ENCODE measurements at regions not wholly inside any gene's neighbourhood (a gene's known extent, or its start where the extent isn't known, plus 50 kb on each side); places are given as distances from the start of the nearest gene placed in this dataset.

DNA sequence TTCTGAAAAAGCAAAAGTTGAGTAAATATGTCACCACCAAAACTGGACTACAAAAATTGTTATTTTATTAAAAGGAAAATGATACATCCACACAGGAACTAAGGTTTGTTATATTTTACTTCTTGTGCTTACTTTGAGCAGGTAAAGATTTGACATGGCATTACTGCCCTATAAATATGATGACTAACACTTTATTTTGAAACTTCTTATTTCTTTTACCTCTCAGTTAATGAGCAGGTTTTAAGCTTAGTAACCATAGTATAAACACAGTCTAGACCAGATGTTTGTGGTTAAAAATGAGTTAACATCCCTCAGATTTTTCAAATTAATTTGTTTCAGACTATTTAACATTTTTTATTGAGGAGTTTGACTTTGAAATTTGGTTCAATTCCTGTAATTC, 862.5 kb upstream of the USP15 start:
- Histone ChIP-seq H3K27ac (ENCODE audit: insufficient read depth in 1 of 2, low read depth in 1 of 2, low read length in 2 of 2, poor library complexity in 1 of 2, severe bottlenecking in 2 of 2) (no peak overlapping the region), H3K4me3 (ENCODE audit: control insufficient read depth in 1 of 7, extremely low read depth in 1 of 7, insufficient read depth in 4 of 7, low read depth in 2 of 7, low read length in 6 of 7) (no peak overlapping the region), H3K27me3 (replicated peaks in 2 of 5; ENCODE audit: control insufficient read depth in 4 of 5, insufficient read depth in 5 of 5, low read length in 4 of 5) (no peaks in the 10 kb centered on the region), H3K9me3 (ENCODE audit: control extremely low read depth in 1 of 5, control insufficient read depth in 4 of 5, insufficient read depth in 2 of 5, low read depth in 1 of 5, low read length in 4 of 5) (no peaks in the 10 kb centered on the region), H3K4me1 (ENCODE audit: control extremely low read depth in 1 of 4, control insufficient read depth in 4 of 4, insufficient read depth in 4 of 4, low read length in 3 of 4) (no peaks in the 10 kb centered on the region), H3K36me3 (ENCODE audit: control insufficient read depth in 4 of 4, insufficient read depth in 4 of 4, low read length in 3 of 4) (no peaks in the 10 kb centered on the region)
- POLR2A ChIA-PET, result no interaction called here
- CTCF ChIA-PET, result no interaction called here
- no peak for DNase-seq

DNA sequence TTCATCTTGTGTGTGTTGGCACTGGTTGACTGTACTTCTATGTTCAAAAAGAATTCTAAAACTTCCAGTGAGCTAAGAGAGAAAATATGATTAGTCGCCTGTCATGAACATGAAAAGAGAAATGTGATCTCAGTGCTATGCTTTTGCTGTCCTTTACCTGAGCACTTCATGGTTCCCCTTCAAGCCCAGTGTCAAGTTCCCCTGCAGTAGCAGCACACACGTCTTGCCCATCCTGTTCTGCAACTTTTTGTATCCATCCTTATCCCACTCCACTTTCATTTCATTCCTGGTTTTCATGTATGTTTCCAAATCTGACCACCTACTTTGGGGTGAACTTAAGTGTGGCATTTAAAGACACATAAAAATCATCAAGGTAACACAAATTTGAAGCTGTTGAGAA, 848.0 kb upstream of the USP15 start:
- POLR2A ChIA-PET, result no interaction called here
- H3K36me3 ChIP-seq (ENCODE audit: control insufficient read depth in 4 of 4, insufficient read depth in 4 of 4, low read length in 3 of 4), result no peaks in the 10 kb centered on the region
- H3K9me3 ChIP-seq (ENCODE audit: control extremely low read depth in 1 of 5, control insufficient read depth in 4 of 5, insufficient read depth in 2 of 5, low read depth in 1 of 5, low read length in 4 of 5), result no peaks in the 10 kb centered on the region
- H3K27ac ChIP-seq (ENCODE audit: insufficient read depth in 1 of 2, low read depth in 1 of 2, low read length in 2 of 2, poor library complexity in 1 of 2, severe bottlenecking in 2 of 2), result no peak overlapping the region
- WGBS (ENCODE audit: insufficient coverage), result 100% methylated on average over 1 of the region's 2 CpGs
- no peaks in the 10 kb centered on the region for H3K27me3 ChIP-seq (replicated peaks in 2 of 5; ENCODE audit: control insufficient read depth in 4 of 5, insufficient read depth in 5 of 5, low read length in 4 of 5)
- no peak for DNase-seq
- CTCF ChIA-PET, result no interaction called here
- no peak overlapping the region for H3K4me3 ChIP-seq (ENCODE audit: control insufficient read depth in 1 of 7, extremely low read depth in 1 of 7, insufficient read depth in 4 of 7, low read depth in 2 of 7, low read length in 6 of 7)
- no peaks in the 10 kb centered on the region for H3K4me1 ChIP-seq (ENCODE audit: control extremely low read depth in 1 of 4, control insufficient read depth in 4 of 4, insufficient read depth in 4 of 4, low read length in 3 of 4)

DNA sequence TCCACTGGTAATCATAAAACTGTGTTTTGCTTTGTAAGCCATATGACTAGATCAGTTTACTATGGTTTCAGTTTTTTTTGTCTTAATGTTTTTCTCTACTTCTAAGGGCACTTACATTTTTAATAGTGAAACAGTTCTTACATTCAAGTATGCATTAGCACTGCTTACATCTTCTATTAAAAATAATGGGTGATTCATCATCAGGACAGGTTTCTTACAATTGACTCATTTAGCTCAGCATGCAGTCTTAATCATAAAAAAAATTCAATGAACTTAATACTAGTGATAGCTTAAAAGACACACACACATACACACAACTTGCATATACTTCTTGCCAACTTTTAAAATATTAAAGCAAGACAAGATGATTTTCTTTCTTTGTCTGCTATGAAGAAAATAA, 845.7 kb upstream of the USP15 start:
- ChIA-PET CTCF (no interaction called here), POLR2A (no interaction called here)
- no peak for DNase-seq
- no peaks in the 10 kb centered on the region for H3K9me3 ChIP-seq (ENCODE audit: control extremely low read depth in 1 of 5, control insufficient read depth in 4 of 5, insufficient read depth in 2 of 5, low read depth in 1 of 5, low read length in 4 of 5)
- no peaks in the 10 kb centered on the region for H3K4me1 ChIP-seq (ENCODE audit: control extremely low read depth in 1 of 4, control insufficient read depth in 4 of 4, insufficient read depth in 4 of 4, low read length in 3 of 4)
- H3K27ac ChIP-seq (ENCODE audit: insufficient read depth in 1 of 2, low read depth in 1 of 2, low read length in 2 of 2, poor library complexity in 1 of 2, severe bottlenecking in 2 of 2), result no peak overlapping the region
- no peaks in the 10 kb centered on the region for H3K27me3 ChIP-seq (replicated peaks in 2 of 5; ENCODE audit: control insufficient read depth in 4 of 5, insufficient read depth in 5 of 5, low read length in 4 of 5)
- H3K4me3 ChIP-seq (ENCODE audit: control insufficient read depth in 1 of 7, extremely low read depth in 1 of 7, insufficient read depth in 4 of 7, low read depth in 2 of 7, low read length in 6 of 7), result no peak overlapping the region
- H3K36me3 ChIP-seq (ENCODE audit: control insufficient read depth in 4 of 4, insufficient read depth in 4 of 4, low read length in 3 of 4), result no peaks in the 10 kb centered on the region

DNA sequence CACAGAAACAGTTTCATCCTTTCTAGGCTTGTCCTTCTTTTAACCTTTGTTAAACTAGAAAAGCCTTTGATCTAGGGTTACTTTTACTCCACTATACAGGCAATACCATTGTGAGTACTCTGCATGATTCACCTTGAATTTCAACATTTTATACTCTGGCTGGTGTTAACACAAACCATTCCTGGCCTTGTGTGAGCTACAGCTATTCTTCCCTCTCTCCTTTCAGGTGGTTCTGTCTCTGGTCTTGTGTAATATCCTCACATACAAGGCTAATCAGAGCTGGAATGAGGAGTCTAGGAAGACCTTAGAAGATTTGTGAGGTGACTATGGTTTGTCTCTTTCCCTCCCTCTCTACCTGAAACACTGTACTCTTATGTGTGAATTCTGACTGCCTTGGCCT, 837.4 kb upstream of the USP15 start:
- ChIA-PET POLR2A (no interaction called here), CTCF (interaction anchor here (0.8 kb wide), 1 partner anchor 10 kb away, joined by 3 read pairs; no protein-coding TSS in a partner anchor)
- H3K27ac ChIP-seq (ENCODE audit: insufficient read depth in 1 of 2, low read depth in 1 of 2, low read length in 2 of 2, poor library complexity in 1 of 2, severe bottlenecking in 2 of 2), result no peak overlapping the region
- no peaks in the 10 kb centered on the region for H3K36me3 ChIP-seq (ENCODE audit: control insufficient read depth in 4 of 4, insufficient read depth in 4 of 4, low read length in 3 of 4)
- no peaks in the 10 kb centered on the region for H3K27me3 ChIP-seq (replicated peaks in 2 of 5; ENCODE audit: control insufficient read depth in 4 of 5, insufficient read depth in 5 of 5, low read length in 4 of 5)
- peaks cover 0 to under 1% (median 0%) of the 10 kb centered on the region in 5 experiments for H3K9me3 ChIP-seq (ENCODE audit: control extremely low read depth in 1 of 5, control insufficient read depth in 4 of 5, insufficient read depth in 2 of 5, low read depth in 1 of 5, low read length in 4 of 5)
- H3K4me1 ChIP-seq (ENCODE audit: control extremely low read depth in 1 of 4, control insufficient read depth in 4 of 4, insufficient read depth in 4 of 4, low read length in 3 of 4), result no peaks in the 10 kb centered on the region
- H3K4me3 ChIP-seq (ENCODE audit: control insufficient read depth in 1 of 7, extremely low read depth in 1 of 7, insufficient read depth in 4 of 7, low read depth in 2 of 7, low read length in 6 of 7), result no peak overlapping the region
- DNase-seq, result no peak

DNA sequence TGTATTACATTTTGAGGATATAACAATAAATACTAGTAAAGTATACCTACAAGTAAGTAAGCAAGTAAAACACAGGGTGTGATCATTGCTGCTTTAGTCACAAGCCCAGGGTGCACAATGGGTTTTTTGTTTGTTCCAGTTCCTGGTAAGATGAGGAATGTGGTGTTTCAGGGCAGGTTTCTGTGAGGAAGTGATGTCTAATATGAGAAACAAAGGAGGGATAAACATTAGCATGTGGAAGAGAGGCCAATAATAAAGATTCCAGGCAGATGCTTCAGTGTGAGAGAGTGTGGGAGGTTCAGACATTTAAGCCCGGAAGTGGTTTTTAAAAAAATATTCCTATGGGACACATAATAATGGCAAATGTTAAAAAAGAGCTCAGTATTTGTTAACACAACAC, 808.1 kb upstream of the USP15 start:
- H3K9me3 ChIP-seq (ENCODE audit: control extremely low read depth in 1 of 5, control insufficient read depth in 4 of 5, insufficient read depth in 2 of 5, low read depth in 1 of 5, low read length in 4 of 5), result no peaks in the 10 kb centered on the region
- H3K27ac ChIP-seq (ENCODE audit: insufficient read depth in 1 of 2, low read depth in 1 of 2, low read length in 2 of 2, poor library complexity in 1 of 2, severe bottlenecking in 2 of 2), result no peak overlapping the region
- no peaks in the 10 kb centered on the region for H3K4me1 ChIP-seq (ENCODE audit: control extremely low read depth in 1 of 4, control insufficient read depth in 4 of 4, insufficient read depth in 4 of 4, low read length in 3 of 4)
- H3K27me3 ChIP-seq (replicated peaks in 2 of 5; ENCODE audit: control insufficient read depth in 4 of 5, insufficient read depth in 5 of 5, low read length in 4 of 5), result no peaks in the 10 kb centered on the region
- H3K36me3 ChIP-seq (ENCODE audit: control insufficient read depth in 4 of 4, insufficient read depth in 4 of 4, low read length in 3 of 4), result no peaks in the 10 kb centered on the region
- H3K4me3 ChIP-seq (ENCODE audit: control insufficient read depth in 1 of 7, extremely low read depth in 1 of 7, insufficient read depth in 4 of 7, low read depth in 2 of 7, low read length in 6 of 7), result no peak overlapping the region
- ChIA-PET CTCF (no interaction called here), POLR2A (no interaction called here)
- DNase-seq, result no peak
- no CpG with 5 or more reads among the region's 1 CpG for WGBS (ENCODE audit: insufficient coverage)

DNA sequence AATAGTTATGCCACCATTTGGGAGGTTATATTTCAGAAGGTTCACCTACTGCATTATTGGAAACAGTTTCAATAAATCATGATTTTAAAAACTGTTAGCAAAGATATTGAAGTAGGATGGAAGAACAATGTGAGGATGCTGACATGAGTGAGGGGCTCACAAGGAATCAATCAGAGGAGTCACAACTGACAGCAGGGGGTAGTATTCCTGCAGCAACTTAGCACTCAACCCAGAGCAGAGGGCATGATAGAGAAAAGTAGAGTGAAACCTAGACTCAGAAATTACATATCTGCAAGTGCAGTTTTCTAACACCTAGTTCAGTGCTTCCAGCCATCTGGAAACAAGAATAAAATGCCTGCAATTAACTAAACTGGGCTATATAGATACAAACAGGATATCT, 772.5 kb upstream of the USP15 start:
- ChIA-PET CTCF (no interaction called here), POLR2A (no interaction called here)

DNA sequence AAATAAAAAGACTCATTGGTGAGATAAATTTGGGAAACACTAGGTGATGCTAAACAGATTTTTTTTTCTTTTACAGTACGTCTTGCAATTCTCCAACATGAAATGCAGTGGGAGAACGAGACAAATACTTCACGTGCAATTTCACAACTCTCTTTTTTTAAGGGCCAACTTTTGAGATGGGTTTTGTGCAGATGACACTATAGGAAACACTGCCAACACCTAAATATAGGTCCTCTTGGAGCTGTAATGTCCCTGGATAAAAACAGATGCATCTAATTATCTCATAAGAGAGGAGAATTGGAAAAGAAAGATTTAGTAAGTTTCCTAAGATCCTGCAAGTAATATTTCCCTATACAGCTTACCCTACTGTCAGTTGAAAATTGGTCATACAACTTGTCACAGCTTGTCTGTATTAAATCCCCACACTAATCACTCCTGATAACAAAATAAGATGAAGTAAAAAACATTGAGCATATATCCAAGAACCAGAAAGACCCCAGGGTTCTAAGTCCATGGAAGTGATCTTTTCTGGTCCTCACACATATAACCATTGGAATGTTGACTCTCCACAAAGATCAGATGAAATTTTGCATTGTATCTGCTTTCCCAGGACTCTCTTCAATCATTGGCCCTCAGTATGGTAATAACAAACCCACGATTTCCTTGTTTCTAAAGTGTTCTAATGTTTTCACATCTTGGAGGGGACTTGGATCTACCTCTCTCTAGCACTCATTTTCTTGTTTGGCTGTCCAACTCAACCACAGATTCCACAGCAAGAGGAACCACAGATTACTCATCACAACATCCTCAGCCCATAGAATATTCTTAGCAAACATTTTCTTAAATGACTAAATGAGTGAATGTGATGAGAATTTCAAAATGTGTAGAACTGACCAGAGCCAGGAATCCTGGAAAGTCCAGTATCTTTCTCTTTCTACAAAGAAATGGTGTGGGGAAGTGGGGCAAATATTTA, 769.4 kb upstream of the USP15 start:
- H3K36me3 ChIP-seq (ENCODE audit: control insufficient read depth in 4 of 4, insufficient read depth in 4 of 4, low read length in 3 of 4), result no peaks in the 10 kb centered on the region
- H3K9me3 ChIP-seq (ENCODE audit: control extremely low read depth in 1 of 5, control insufficient read depth in 4 of 5, insufficient read depth in 2 of 5, low read depth in 1 of 5, low read length in 4 of 5), result no peaks in the 10 kb centered on the region
- no peaks in the 10 kb centered on the region for H3K27me3 ChIP-seq (replicated peaks in 2 of 5; ENCODE audit: control insufficient read depth in 4 of 5, insufficient read depth in 5 of 5, low read length in 4 of 5)
- ChIA-PET CTCF (no interaction called here), POLR2A (no interaction called here)
- H3K4me1 ChIP-seq (ENCODE audit: control extremely low read depth in 1 of 4, control insufficient read depth in 4 of 4, insufficient read depth in 4 of 4, low read length in 3 of 4), result no peaks in the 10 kb centered on the region
- DNase-seq, result peak in 2 of 3 donors; percentile 37 to 40
- 89% methylated on average over 4 of the region's 4 CpGs for WGBS (ENCODE audit: insufficient coverage)
- H3K27ac ChIP-seq (ENCODE audit: insufficient read depth in 1 of 2, low read depth in 1 of 2, low read length in 2 of 2, poor library complexity in 1 of 2, severe bottlenecking in 2 of 2), result no peak overlapping the region
- H3K4me3 ChIP-seq (ENCODE audit: control insufficient read depth in 1 of 7, extremely low read depth in 1 of 7, insufficient read depth in 4 of 7, low read depth in 2 of 7, low read length in 6 of 7), result no peak overlapping the region

More for the DNA sequence above, 772.5 kb upstream of the USP15 start:
- Histone ChIP-seq H3K27me3 (replicated peaks in 2 of 5; ENCODE audit: control insufficient read depth in 4 of 5, insufficient read depth in 5 of 5, low read length in 4 of 5) (no peaks in the 10 kb centered on the region), H3K9me3 (ENCODE audit: control extremely low read depth in 1 of 5, control insufficient read depth in 4 of 5, insufficient read depth in 2 of 5, low read depth in 1 of 5, low read length in 4 of 5) (peaks cover 0 to 6% (median 0%) of the 10 kb centered on the region in 5 experiments), H3K4me3 (ENCODE audit: control insufficient read depth in 1 of 7, extremely low read depth in 1 of 7, insufficient read depth in 4 of 7, low read depth in 2 of 7, low read length in 6 of 7) (no peak overlapping the region), H3K27ac (ENCODE audit: insufficient read depth in 1 of 2, low read depth in 1 of 2, low read length in 2 of 2, poor library complexity in 1 of 2, severe bottlenecking in 2 of 2) (no peak overlapping the region), H3K4me1 (ENCODE audit: control extremely low read depth in 1 of 4, control insufficient read depth in 4 of 4, insufficient read depth in 4 of 4, low read length in 3 of 4) (no peaks in the 10 kb centered on the region), H3K36me3 (ENCODE audit: control insufficient read depth in 4 of 4, insufficient read depth in 4 of 4, low read length in 3 of 4) (no peaks in the 10 kb centered on the region)
- DNase-seq, result peak; percentile 1 to 2 (median 2)

Measured in common myeloid progenitor, CD34-positive (primary cell).